ENCODE measurements at regions not wholly inside any gene's neighbourhood (a gene's known extent, or its start where the extent isn't known, plus 50 kb on each side); places are given as distances from the start of the nearest gene placed in this dataset.
A peak's percentile ranks its signal among the peaks of the same experiment; 100 is the strongest.
"Not testable (repeated sequence)": the region's sequence is repeated elsewhere in the genome, so short reads cannot be mapped to it uniquely, and the experiment has no call there.

DNA sequence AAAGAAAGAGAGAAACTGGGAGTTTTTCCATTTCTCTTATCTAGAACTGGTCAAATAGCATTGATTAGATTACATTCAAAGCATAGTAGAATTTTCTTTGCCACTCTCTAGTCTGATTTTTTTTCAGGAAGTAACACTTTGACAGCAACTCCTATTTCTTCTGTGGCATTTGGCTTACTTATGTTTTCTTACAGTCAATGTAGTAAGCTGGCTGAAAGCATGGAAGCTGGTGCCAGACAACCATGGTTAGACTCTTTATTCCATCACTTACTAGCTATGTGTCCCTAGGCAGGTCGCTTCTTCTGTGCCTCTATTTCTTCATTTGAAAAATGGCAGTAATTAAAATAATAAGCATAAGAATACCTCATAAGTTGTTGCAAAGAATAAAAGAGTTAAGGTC is 54.2 kb upstream of the OPRM1 start:
- no peak overlapping the region for H2AFZ ChIP-seq (ENCODE audit: low read depth, low read length)
- H3K4me1 ChIP-seq (ENCODE audit: insufficient read depth, low read length), result no peaks in the 10 kb centered on the region
- H4K20me1 ChIP-seq (ENCODE audit: insufficient read depth, low read length), result no peaks in the 10 kb centered on the region
- Mint-ChIP-seq H3K4me3 (ENCODE audit: unreplicated experiment) (no peak overlapping the region), H3K9me3 (ENCODE audit: unreplicated experiment) (no peaks in the 10 kb centered on the region), H3K27ac (ENCODE audit: unreplicated experiment) (no peak overlapping the region), H3K4me1 (ENCODE audit: low read depth, unreplicated experiment) (peaks cover 6% of the 10 kb centered on the region), H3K27me3 (ENCODE audit: low read depth, unreplicated experiment) (no peaks in the 10 kb centered on the region), H3K36me3 (ENCODE audit: low read depth, unreplicated experiment) (no peaks in the 10 kb centered on the region)
- no peak overlapping the region for H3K27ac ChIP-seq (ENCODE audit: low read depth, low read length)
- no peaks in the 10 kb centered on the region for H3K79me2 ChIP-seq (ENCODE audit: insufficient read depth, low read length)
- TF ChIP-seq, protein P1, sequence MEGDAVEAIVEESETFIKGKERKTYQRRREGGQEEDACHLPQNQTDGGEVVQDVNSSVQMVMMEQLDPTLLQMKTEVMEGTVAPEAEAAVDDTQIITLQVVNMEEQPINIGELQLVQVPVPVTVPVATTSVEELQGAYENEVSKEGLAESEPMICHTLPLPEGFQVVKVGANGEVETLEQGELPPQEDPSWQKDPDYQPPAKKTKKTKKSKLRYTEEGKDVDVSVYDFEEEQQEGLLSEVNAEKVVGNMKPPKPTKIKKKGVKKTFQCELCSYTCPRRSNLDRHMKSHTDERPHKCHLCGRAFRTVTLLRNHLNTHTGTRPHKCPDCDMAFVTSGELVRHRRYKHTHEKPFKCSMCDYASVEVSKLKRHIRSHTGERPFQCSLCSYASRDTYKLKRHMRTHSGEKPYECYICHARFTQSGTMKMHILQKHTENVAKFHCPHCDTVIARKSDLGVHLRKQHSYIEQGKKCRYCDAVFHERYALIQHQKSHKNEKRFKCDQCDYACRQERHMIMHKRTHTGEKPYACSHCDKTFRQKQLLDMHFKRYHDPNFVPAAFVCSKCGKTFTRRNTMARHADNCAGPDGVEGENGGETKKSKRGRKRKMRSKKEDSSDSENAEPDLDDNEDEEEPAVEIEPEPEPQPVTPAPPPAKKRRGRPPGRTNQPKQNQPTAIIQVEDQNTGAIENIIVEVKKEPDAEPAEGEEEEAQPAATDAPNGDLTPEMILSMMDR (IDR thresholded peaks at IDR 0.05; ENCODE audit: insufficient read depth, low read depth, low read length), result no peak
- no peak for TF ChIP-seq EZH2 (IDR thresholded peaks at IDR 0.05; ENCODE audit: insufficient read depth, low read length)
- H3K36me3 ChIP-seq (ENCODE audit: insufficient read depth, low read length), result no peaks in the 10 kb centered on the region
- no peak for FAIRE-seq
- no peak overlapping the region for H3K4me2 ChIP-seq (ENCODE audit: low read length)
- no peaks in the 10 kb centered on the region for H3K9me3 ChIP-seq (ENCODE audit: insufficient read depth, low read depth, low read length)
- H3K4me3 ChIP-seq (ENCODE audit: insufficient read depth, low read depth, low read length), result no peak overlapping the region
- DNase-seq (ENCODE audit: low read depth), result no peak
- H3K27me3 ChIP-seq (ENCODE audit: insufficient read depth, low read length), result no peaks in the 10 kb centered on the region
- H3K9ac ChIP-seq (ENCODE audit: low read length), result no peak overlapping the region

DNA sequence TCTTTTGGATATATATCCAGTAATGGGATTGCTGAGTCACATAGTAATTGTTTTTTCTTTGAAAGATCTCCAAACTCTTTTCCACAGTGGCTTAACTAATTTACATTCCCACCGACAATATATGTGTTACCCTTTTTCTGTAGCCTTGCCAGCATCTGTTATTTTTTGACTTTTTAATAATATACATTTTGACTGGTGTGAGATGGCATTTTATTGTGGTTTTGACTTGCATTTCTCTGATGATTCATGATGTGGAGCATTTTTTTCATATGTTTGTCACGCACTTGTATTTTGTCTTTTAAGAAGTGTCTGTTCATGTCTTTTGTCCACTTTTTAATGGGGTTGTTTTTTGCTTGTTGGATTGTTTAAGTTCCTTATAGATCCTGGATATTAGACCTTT is 58.9 kb upstream of the OPRM1 start:
- TF ChIP-seq EZH2 (IDR thresholded peaks at IDR 0.05; ENCODE audit: insufficient read depth, low read length), result no peak
- TF ChIP-seq, protein P1 (IDR thresholded peaks at IDR 0.05; ENCODE audit: insufficient read depth, low read depth, low read length), result no peak
- peak overlapping the region; percentile 22 for H3K27ac Mint-ChIP-seq (ENCODE audit: unreplicated experiment)
- Histone ChIP-seq H3K4me1 (ENCODE audit: insufficient read depth, low read length) (no peaks in the 10 kb centered on the region), H3K9me3 (ENCODE audit: insufficient read depth, low read depth, low read length) (no peaks in the 10 kb centered on the region), H3K36me3 (ENCODE audit: insufficient read depth, low read length) (no peaks in the 10 kb centered on the region), H3K27ac (ENCODE audit: low read depth, low read length) (no peak overlapping the region), H3K27me3 (ENCODE audit: insufficient read depth, low read length) (no peaks in the 10 kb centered on the region), H4K20me1 (ENCODE audit: insufficient read depth, low read length) (no peaks in the 10 kb centered on the region), H3K79me2 (ENCODE audit: insufficient read depth, low read length) (no peaks in the 10 kb centered on the region), H2AFZ (ENCODE audit: low read depth, low read length) (no peak overlapping the region), H3K4me3 (ENCODE audit: insufficient read depth, low read depth, low read length) (no peak overlapping the region), H3K4me2 (ENCODE audit: low read length) (no peak overlapping the region), H3K9ac (ENCODE audit: low read length) (no peak overlapping the region)
- FAIRE-seq (no peak), DNase-seq (ENCODE audit: low read depth) (no peak)
- H3K36me3 Mint-ChIP-seq (ENCODE audit: low read depth, unreplicated experiment), result no peaks in the 10 kb centered on the region
- H3K9me3 Mint-ChIP-seq (ENCODE audit: unreplicated experiment), result peaks cover 2% of the 10 kb centered on the region
- H3K4me1 Mint-ChIP-seq (ENCODE audit: low read depth, unreplicated experiment), result peaks cover 10% of the 10 kb centered on the region
- no peak overlapping the region for H3K4me3 Mint-ChIP-seq (ENCODE audit: unreplicated experiment)
- H3K27me3 Mint-ChIP-seq (ENCODE audit: low read depth, unreplicated experiment), result no peaks in the 10 kb centered on the region

DNA sequence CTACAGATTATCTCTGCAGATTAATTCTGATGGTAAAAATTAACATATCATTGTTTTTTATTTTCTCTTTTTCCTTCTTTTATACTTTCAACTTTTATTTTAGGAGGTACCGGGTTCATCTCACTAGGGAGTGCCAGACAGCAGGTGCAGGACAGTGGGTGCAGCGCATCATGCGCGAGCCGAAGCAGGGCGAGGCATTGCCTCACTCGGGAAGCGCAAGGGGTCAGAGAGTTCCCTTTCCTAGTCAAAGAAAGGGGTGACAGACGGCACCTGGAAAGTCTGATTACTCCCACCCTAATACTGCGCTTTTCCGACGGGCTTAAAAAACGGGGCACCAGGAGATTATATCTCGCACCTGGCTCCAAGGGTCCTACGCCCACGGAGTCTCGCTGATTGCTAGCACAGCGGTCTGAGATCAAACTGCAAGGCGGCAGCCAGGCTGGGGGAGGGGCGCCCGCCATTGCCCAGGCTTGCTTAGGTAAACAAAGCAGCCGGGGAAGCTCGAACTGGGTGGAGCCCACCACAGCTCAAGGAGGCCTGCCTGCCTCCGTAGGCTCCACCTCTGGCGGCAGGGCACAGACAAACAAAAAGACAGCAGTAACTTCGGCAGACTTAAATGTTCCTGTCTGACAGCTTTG is 60.0 kb upstream of the OPRM1 start:
- H3K4me3 ChIP-seq (ENCODE audit: insufficient read depth, low read depth, low read length); H3K36me3 Mint-ChIP-seq (ENCODE audit: low read depth, unreplicated experiment); H3K79me2 ChIP-seq (ENCODE audit: insufficient read depth, low read length); H4K20me1 ChIP-seq (ENCODE audit: insufficient read depth, low read length); H3K4me3 Mint-ChIP-seq (ENCODE audit: unreplicated experiment); H3K27me3 Mint-ChIP-seq (ENCODE audit: low read depth, unreplicated experiment); H3K27me3 ChIP-seq (ENCODE audit: insufficient read depth, low read length); FAIRE-seq; H3K4me2 ChIP-seq (ENCODE audit: low read length); H3K9ac ChIP-seq (ENCODE audit: low read length); H3K27ac Mint-ChIP-seq (ENCODE audit: unreplicated experiment); H3K4me1 ChIP-seq (ENCODE audit: insufficient read depth, low read length); H2AFZ ChIP-seq (ENCODE audit: low read depth, low read length); H3K9me3 ChIP-seq (ENCODE audit: insufficient read depth, low read depth, low read length); H3K36me3 ChIP-seq (ENCODE audit: insufficient read depth, low read length); H3K27ac ChIP-seq (ENCODE audit: low read depth, low read length); DNase-seq (ENCODE audit: low read depth); H3K9me3 Mint-ChIP-seq (ENCODE audit: unreplicated experiment): not testable (repeated sequence)
- peaks cover 10% of the 10 kb centered on the region for H3K4me1 Mint-ChIP-seq (ENCODE audit: low read depth, unreplicated experiment)
